Body of pancreas (tissue), 4 donors: ENCODE measurements at regions not wholly inside any gene's neighbourhood (a gene's known extent, or its start where the extent isn't known, plus 50 kb on each side); places are given as distances from the start of the nearest gene placed in this dataset.

Experiments
- POLR2A ChIP-seq, 3 donors: fragments of 450-650 bp; IDR thresholded peaks; one replicate each; pipeline ENCODE4 v1.6.1; 2016; ENCODE audit warnings: antibody characterized with exemption in 3 of 3, mild to moderate bottlenecking in 2 of 3
- TF ChIP-seq, protein P1 (sequence below), 7 experiments: fragments of 450-650 bp in 4 of 7; fragments of 200-600 bp in 3 of 7; sonication (generic) in 3 of 7; IDR thresholded peaks; one replicate each; pipeline ENCODE4 v1.5.1; 2016 to 2019; ENCODE audit warnings: antibody characterized with exemption in 7 of 7

- TF ChIP-seq, protein P1, sequence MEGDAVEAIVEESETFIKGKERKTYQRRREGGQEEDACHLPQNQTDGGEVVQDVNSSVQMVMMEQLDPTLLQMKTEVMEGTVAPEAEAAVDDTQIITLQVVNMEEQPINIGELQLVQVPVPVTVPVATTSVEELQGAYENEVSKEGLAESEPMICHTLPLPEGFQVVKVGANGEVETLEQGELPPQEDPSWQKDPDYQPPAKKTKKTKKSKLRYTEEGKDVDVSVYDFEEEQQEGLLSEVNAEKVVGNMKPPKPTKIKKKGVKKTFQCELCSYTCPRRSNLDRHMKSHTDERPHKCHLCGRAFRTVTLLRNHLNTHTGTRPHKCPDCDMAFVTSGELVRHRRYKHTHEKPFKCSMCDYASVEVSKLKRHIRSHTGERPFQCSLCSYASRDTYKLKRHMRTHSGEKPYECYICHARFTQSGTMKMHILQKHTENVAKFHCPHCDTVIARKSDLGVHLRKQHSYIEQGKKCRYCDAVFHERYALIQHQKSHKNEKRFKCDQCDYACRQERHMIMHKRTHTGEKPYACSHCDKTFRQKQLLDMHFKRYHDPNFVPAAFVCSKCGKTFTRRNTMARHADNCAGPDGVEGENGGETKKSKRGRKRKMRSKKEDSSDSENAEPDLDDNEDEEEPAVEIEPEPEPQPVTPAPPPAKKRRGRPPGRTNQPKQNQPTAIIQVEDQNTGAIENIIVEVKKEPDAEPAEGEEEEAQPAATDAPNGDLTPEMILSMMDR (IDR thresholded peaks at IDR 0.05), result no peak
- TF ChIP-seq POLR2A (IDR thresholded peaks at IDR 0.05), result no peak
These were observed 253.5 kb downstream of the GJA1 start for GRCh38 chr6:121688974-121689373.
